Erythroblast (primary cell): ENCODE measurements at regions not wholly inside any gene's neighbourhood (a gene's known extent, or its start where the extent isn't known, plus 50 kb on each side); places are given as distances from the start of the nearest gene placed in this dataset.

Experiments used
- GATA1 ChIP-seq: IDR thresholded peaks from 2 replicates; pipeline ENCODE4 v1.6.1; 2011; ENCODE audit warnings: low read depth, mild to moderate bottlenecking, control low read depth, low read length, moderate library complexity
- POLR2A ChIP-seq: IDR thresholded peaks from 2 replicates; pipeline ENCODE4 v1.6.1; 2011; ENCODE audit warnings: mild to moderate bottlenecking, low read length

GRCh38 chr1:228852024-228852423 is 116.7 kb downstream of the RHOU start:
- no peak for TF ChIP-seq POLR2A
- TF ChIP-seq GATA1 = no peak
